H54 (cell line): ENCODE measurements at regions not wholly inside any gene's neighbourhood (a gene's known extent, or its start where the extent isn't known, plus 50 kb on each side); places are given as distances from the start of the nearest gene placed in this dataset.

Experiments used
- DNase-seq: peaks from one replicate; pipeline ENCODE4 v3.0.0; 2011; ENCODE audit warnings: low spot score, mixed read lengths; ENCODE audit not compliant: insufficient read length
- FAIRE-seq: peaks from 3 replicates; lab custom pipeline; 2011; peaks lifted over from hg19 to GRCh38; lab: Jason Lieb, UNC
- POLR2A ChIP-seq: IDR thresholded peaks from 2 replicates; pipeline ENCODE4 v1.6.1; 2011; ENCODE audit warnings: low read depth, mild to moderate bottlenecking, low read length

DNA sequence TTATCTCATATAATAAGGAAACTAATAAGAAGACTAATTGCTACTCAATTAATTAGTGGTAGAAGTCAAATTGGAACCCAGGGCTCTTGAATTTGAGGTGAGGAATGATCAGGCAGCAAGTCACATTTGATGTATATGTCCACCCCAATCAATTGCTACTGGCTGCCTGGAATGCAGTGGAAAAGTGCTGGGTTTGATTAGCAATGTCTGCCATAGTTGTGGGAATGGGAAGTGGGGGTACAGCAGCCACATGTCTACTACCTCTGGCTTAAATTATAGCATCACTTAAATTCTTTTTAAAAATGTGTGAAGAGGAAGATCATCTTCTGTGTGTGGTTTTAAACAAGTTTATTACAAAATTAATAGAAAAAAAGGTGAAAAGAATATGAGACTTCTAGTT, 50.8 kb upstream of the NAV2 start:
- no peak for TF ChIP-seq POLR2A
- FAIRE-seq (no peak), DNase-seq (no peak)

DNA sequence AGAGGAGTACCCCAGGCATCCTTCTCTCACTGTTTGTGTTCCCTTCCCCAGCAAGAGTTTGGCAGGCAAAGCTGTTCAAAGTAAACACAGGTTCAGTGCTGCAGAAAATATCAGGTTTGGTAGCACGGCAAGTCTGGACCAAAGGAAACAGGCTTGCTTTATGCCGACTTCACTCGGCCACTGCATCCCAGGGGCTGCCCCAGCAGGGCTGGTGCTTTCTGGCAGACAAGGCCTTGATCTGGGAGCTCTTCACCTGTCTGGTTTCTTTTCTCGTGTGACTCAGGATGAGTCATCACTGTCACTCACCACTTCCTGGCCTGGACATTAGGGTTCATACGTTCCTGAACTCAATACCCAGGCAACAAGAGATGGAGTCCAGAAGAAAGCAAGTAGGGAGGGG, 52.6 kb upstream of the NAV2 start:
- peak; percentile 64 for FAIRE-seq
- no peak for TF ChIP-seq POLR2A
- peak; percentile 58 for DNase-seq

DNA sequence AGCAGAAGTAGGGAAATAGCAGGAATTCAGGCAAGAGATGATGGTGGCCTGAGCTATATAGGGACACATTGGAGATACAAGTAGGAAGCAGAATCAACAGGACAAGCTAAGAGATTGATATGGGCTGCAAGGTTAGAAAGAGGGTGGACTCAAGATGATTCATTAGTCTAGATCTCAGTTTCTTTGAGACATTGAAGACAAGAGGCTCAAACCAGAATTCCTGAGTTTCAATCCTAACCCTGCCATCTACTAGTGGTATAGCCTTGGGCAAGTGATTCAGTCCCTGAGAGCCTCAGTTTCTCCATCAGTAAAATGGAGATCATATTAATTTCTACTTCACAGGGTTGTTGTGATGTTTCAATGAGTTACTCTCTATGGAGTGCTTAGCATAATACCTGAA, 53.1 kb upstream of the NAV2 start:
- no peak for FAIRE-seq
- no peak for TF ChIP-seq POLR2A
- DNase-seq: no peak

DNA sequence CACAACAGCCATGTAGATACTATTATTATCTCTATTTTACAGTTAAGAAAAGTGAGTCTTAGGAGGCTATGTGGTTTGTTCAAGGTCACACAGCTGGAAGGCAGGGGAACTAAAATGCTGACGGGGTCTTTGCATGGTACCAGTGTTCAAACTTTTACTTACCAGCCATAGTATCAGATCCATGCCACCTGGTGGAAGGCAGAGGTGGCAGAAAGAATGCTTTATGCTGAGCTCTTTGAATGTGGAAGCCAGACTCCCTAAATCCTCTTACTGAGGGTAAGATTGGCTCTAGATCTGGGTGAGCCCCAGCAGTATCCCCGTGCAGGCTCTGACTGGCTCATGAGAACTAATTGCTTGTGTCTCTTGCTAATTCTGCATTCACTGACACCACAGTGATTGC, 54.3 kb upstream of the NAV2 start:
- no peak for TF ChIP-seq POLR2A
- FAIRE-seq (no peak), DNase-seq (no peak)

DNA sequence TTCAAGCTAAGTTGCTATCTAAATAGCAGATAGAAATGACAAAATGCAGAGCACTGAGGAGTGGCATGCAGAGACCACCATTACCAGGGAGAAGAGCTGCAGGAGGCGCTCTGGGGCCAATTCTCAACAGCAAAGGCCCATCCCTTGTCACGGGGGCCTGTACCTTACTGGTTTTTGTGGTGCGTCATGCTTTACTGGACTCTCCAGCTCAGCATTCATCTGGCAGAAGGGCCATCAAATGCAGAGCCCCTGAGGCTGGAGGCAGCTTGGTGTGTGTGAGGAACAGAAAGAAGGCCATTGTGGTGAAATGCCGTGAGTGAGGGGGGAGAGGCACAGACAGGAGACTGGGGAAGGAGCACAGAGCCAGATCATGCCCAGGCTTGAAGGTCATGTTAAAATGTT, 56.5 kb upstream of the NAV2 start:
- DNase-seq (no peak), FAIRE-seq (no peak)
- TF ChIP-seq POLR2A: no peak

DNA sequence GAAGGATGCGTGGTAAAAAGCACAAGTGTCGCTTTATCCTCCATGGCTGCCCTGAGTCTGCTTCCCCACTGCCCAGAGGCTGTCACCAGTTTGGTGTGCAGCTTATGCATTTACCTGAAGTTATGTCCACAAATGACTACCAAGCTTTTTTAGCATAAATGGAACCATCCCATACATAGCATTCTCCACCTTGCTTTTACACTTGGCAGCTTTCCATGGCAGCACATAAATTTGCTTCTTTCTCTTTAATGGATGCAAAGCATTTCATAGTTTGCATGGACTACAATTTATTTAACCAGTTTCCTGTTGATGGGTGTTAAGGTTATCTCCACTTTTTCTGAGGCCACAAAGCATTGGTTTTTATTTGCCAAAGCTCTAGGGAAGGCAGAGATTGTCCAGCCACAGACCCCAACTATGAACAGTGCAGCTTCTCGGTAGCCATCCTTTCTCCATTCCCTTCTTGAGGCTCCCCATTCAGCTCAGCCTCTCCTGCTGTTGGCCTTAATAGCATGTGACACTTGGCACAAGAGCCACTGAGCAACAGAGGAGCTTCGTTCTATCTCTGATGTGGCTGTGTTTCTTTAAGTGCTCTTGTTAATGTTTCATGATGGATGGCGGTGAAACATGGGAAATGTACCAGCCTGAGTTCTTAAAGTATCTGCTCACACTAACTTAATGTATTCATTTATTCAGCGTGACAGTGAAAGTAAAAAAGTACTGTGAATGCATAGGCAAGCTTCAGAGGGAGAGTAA, 59.8 kb upstream of the NAV2 start:
- FAIRE-seq: no peak

DNA sequence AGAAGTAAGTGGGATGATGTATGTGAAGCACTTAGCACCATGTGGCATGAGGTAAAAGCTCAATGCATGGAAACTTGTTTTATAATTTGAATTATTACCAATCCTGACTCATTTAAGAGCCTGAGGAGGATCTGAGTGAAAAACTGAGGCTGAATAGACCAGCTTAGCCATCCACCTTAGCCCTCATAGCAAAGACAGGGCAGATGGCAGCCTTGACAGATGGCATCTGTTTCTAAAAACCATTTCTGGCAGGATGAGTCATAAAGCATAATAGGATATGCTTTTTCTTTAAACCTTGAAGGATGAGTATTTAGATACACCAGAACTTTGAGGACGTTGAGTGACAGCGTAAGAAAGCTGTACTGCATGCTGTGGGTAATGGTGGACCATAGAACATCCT, 61.0 kb upstream of the NAV2 start:
- FAIRE-seq (no peak), DNase-seq (no peak)
- TF ChIP-seq POLR2A: no peak

More for the DNA sequence above, 59.8 kb upstream of the NAV2 start:
- no peak for TF ChIP-seq POLR2A
- DNase-seq: no peak

DNA sequence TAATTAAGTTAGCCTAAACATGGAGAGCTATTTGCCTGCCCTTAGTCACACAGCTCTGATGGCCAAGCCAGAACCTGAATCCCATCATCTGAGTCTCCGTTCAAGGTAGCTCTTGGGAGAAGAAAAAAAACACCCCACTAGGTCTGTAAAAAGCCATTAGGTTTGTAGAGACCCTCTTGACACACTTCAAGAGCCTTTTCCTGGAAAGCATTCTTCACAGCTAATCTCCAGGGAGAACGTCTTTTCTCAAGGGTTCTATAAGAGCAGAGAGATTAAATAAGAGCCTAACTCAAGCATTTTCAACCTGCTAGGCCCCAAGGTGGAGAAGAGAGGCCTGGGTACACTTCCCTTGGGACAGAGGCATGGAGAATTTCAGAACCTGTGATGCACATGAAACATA, 61.6 kb upstream of the NAV2 start:
- FAIRE-seq: no peak
- no peak for DNase-seq
- TF ChIP-seq POLR2A: no peak

DNA sequence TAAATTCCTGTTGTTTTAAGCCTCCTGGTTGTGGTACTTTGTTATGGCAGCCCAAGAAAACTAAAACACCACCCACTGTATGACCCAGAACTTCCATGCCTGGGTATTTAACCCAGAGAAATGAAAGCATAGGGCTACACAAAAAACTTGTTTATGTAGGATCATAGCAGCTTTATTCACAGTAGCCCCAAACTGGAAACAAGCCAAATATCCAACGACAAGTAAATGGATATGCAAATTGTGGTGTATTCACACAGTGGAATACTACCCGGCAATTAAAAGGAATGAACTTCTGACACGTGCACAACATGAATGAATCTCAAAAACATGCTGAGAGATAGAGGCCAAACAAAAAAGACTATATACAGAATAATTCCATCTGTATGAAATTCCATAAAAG, 62.2 kb upstream of the NAV2 start:
- DNase-seq (no peak), FAIRE-seq (no peak)
- no peak for TF ChIP-seq POLR2A

DNA sequence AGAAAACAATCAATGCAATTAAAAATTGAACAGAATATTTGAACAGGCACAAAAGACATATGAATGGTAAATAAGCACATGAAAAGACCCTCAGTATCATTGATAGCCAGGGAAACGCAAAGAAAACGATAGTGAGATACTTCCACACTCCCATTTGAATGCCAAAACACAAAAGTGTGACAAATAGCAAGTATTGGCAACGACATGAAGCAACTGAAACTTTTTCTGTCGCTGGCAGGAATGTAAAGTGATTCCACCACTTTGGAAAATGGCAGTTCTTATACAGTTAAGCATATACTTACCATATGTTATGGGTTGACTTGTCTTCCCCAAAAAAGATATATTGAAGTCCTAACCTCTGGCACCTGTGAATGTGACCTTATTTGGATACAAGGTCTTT, 62.9 kb upstream of the NAV2 start:
- TF ChIP-seq POLR2A: no peak
- DNase-seq (no peak), FAIRE-seq (no peak)

DNA sequence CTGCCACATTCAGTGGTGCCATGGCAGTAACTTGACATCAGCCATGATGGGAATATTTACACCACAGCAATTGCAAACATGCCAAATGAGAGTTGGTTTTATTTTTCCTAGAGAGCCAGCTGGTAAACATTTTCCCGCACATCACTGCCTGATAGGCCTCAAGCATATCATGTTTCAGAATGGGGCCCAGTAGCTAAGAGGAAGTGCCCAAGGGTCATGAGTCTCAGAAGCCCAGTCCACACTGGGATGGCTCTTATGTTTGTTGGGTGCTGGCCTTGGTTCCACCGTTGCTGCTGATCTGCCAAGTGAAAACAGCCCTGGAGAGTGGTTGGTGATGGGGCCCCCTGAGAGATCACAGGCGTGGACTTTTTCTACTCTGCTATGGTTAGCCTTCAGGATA, 64.3 kb upstream of the NAV2 start:
- FAIRE-seq (no peak), DNase-seq (no peak)
- TF ChIP-seq POLR2A: no peak

DNA sequence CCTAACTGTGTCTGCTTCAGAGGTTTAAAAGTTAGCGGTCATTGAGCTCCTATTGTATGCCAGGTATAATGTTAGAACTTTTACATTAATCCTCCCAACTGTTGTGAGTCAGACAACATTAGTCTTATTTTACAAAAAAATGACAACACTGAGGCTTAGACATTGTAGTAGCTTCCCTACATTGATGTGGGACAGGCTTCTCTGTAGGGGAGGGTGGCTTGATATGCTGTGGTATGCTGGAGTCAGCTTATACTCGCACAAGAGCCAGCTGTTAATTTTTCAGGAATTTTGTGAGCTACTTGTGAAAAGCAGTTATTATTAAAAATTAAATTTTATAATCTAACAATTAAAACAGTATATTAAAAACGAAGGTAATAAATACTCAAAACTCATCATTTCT, 64.8 kb upstream of the NAV2 start:
- FAIRE-seq (no peak), DNase-seq (no peak)
- no peak for TF ChIP-seq POLR2A

DNA sequence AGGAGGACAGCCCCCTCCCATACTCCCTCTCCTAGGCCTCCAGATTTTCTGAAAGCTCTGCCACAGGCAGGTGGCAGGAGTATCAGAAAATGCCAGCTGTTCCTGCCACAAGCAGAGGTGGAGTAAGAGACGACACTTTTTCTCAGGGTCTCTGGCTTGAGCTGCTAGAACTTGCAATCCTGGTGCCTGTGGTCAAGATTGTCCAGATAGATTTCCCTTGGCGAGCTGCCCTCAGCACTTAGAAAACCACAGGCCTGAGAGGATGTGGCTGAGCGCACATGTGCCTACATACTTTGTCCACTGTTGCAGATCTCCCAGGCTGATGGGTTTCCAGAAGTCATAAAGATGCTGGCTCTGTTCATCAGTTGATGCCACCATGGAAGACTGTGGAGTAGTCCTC, 65.7 kb upstream of the NAV2 start:
- no peak for FAIRE-seq
- TF ChIP-seq POLR2A: no peak

DNA sequence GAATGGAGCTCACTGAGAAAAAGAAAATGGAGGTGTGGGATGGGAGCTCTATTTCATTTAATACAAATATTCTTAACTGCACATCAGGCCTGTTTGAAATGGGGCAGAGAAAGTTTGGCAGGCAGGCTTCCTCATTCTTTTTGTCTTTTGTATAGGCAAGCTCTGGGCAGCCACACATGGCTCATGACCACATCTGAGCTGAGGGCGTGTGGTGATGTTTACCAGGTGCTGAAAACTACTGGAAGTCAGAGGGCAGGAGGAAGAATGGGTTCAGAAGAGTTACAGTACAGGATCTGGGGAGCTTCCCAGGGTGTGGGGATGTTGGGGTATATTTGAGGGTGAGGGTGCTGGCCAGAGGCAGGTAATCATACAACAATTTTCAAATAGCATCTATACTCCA, 66.3 kb upstream of the NAV2 start:
- no peak for FAIRE-seq
- DNase-seq: no peak
- no peak for TF ChIP-seq POLR2A

More for the DNA sequence above, 65.7 kb upstream of the NAV2 start:
- DNase-seq: no peak

DNA sequence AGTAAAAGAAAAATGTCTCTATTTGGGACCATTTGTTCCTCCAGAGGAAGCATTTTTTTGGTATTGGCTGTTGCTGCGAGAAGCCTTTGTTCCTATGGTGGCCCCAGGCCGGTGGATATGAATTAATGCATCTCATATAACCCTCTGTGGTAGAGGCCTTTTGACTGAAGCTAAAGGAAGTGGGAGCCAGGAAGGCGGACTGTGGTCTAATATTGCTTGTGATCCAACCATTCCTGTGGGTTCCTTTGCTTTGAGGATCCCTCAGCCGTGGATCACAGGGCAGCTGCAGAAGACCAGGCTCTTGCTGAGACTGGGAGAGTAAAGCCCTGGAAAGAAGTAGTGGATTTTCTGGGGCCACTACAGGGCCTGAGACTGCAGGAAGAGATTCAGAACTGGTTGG, 68.3 kb upstream of the NAV2 start:
- no peak for DNase-seq
- no peak for FAIRE-seq
- TF ChIP-seq POLR2A: no peak
